ENCODE measurements at regions not wholly inside any gene's neighbourhood (a gene's known extent, or its start where the extent isn't known, plus 50 kb on each side); places are given as distances from the start of the nearest gene placed in this dataset.

- DNase-seq = no peak
Observed at GRCh38 chr2:138866797-138867196, 86.6 kb upstream of the NXPH2 start.

DNA sequence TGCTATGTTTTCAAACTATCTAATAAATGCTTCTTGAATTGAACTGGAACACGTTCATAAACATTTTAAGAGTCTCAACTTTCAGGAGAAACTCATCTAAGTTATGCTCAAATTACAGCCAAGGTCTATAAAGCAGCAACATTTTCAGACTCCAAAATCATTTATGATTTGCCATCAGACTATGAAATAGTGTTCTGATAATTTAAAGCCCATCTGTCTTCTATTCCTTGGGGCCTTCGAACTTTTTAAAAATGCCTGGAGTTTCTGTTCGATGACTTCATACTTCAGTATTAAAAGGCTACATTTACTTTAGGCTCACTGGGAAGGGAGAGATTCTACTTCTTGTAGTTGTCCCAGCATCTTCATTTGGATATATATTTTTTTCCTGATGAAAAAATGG lies 73.6 kb upstream of the NXPH2 start:
- DNase-seq = no peak

DNA sequence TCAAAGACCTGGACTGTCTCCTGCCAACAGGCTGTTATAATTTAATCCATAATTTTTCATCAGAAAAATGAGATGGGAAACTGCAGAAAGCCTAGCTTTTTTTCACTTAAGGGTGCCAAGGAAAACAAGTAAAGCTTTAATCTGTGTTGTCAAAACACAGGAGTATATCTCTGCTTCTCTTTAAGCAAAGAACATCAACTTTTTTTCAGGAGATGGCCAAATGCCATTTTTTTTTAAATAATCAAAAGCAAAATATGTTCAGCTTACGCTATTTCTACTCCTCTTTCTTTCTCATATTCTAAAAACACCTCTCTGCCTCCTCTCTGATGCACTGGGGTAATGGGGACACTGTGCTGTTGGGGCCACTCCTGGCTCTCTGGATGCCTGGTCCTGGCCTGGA lies 73.1 kb upstream of the NXPH2 start:
- no peak for DNase-seq

DNA sequence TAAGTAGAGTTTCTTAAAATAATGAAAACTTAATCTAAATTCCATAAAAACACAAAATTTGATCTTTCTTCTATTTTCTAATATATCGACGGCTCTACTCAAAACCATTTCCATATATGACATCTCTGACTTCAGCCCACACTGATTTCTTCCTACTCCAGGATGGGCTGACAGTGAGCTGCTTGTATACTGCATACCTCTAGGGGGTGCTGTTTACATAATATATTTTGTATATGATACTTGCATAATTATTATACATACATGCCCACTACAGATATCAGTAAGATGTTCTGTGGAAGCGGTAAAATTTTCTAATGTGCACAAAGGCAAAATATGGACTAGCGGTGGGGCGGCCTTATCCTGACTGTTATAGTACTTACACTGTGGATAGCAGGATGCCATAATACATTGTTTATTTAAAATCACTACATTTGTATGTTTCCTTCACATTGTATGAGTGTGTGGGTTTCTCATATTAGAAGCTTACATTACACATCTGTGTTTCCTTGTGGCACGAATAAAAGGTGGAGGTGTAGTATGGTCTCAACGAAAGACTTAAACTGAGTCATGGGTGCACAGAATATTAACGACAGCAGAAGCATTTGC lies 66.1 kb upstream of the NXPH2 start:
- DNase-seq = no peak

- DNase-seq = no peak
Observed at GRCh38 chr2:138842341-138842740, 62.2 kb upstream of the NXPH2 start.

- no peak for DNase-seq
Observed at GRCh38 chr2:138841459-138841858, 61.3 kb upstream of the NXPH2 start.

- DNase-seq = no peak
Observed at GRCh38 chr2:138838851-138839620, 58.8 kb upstream of the NXPH2 start.

GRCh38 chr2:138831691-138832090 lies 51.5 kb upstream of the NXPH2 start:
- no peak for DNase-seq

DNA sequence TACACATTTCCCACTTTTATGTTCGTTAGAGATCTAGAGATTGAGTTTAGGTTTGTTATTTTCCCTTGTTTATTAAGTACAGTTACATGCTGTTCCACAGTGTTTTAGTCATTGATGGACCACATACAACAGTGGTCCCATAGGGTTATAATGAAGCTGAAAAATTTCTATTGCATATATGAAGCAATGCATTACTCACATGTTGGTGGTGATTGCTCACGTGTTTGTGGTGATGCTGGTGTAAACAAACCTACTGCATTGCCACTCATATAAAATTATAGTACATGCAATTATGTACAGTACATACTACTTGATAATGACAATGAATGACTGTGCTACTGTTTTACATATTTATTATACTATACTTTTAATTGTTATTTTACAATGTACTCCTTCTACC lies 51.0 kb upstream of the NXPH2 start:
- no peak for DNase-seq

DNA sequence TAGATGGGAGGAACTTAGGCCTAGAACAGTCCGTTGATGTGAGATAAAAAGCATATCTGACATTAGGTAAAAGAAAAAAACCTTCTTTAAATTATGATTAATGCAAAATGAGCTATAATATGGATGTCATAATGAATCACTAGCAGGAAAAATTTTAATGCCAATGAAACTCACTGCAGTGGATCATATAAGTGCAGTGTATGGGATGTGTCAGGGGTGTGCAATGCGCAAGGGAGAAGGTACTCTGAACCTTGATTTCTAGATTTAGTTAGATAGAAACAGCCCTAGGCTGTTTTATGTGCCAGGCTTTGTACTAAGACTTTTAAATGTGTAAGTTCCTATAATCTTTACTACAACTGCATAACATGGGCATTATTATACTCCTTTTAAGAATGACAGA lies 50.4 kb upstream of the NXPH2 start:
- DNase-seq = no peak
